ENCODE measurements at regions not wholly inside any gene's neighbourhood (a gene's known extent, or its start where the extent isn't known, plus 50 kb on each side); places are given as distances from the start of the nearest gene placed in this dataset.

GRCh38 chr2:82814146-82814545, 1644.9 kb downstream of the SUCLG1 start:
- Histone ChIP-seq H3K9me3 (ENCODE audit: control insufficient read depth, insufficient read depth, low read depth, low read length) (no peaks in the 10 kb centered on the region), H3K27ac (ENCODE audit: extremely low read depth, low read depth, low read length) (no peak overlapping the region), H3K4me1 (ENCODE audit: control insufficient read depth, insufficient read depth, low read length) (no peaks in the 10 kb centered on the region), H3K36me3 (ENCODE audit: control insufficient read depth in 2 of 2, insufficient read depth in 1 of 2, low read length in 2 of 2) (no peaks in the 10 kb centered on the region), H3K4me3 (ENCODE audit: low read depth, low read length) (no peak overlapping the region)
- POLR2A ChIA-PET, result no interaction called here
- CTCF ChIA-PET, result no interaction called here
- TF ChIP-seq ZBTB1 (tag by site-specific recombination; IDR thresholded peaks at IDR 0.05) (no peak), ZNF23 (tag by site-specific recombination; IDR thresholded peaks at IDR 0.05; ENCODE audit: borderline replicate concordance) (no peak)

GRCh38 chr2:82811946-82812345, 1647.1 kb downstream of the SUCLG1 start:
- Histone ChIP-seq H3K4me1 (ENCODE audit: control insufficient read depth, insufficient read depth, low read length) (no peaks in the 10 kb centered on the region), H3K36me3 (ENCODE audit: control insufficient read depth in 2 of 2, insufficient read depth in 1 of 2, low read length in 2 of 2) (no peaks in the 10 kb centered on the region), H3K4me3 (ENCODE audit: low read depth, low read length) (no peak overlapping the region), H3K27ac (ENCODE audit: extremely low read depth, low read depth, low read length) (no peak overlapping the region), H3K9me3 (ENCODE audit: control insufficient read depth, insufficient read depth, low read depth, low read length) (no peaks in the 10 kb centered on the region)
- no peak for TF ChIP-seq MEIS1 (CRISPR knock-in tag; IDR thresholded peaks at IDR 0.05; ENCODE audit: borderline replicate concordance)
- TF ChIP-seq ZNF704 (tag by site-specific recombination; IDR thresholded peaks at IDR 0.05), result no peak
- TF ChIP-seq PRDM2 (tag by site-specific recombination; IDR thresholded peaks at IDR 0.05; ENCODE audit: borderline replicate concordance), result no peak
- no peak for TF ChIP-seq ZNF302 (tag by site-specific recombination; IDR thresholded peaks at IDR 0.05; ENCODE audit: low read depth)
- TF ChIP-seq ZNF362 (tag by site-specific recombination; IDR thresholded peaks at IDR 0.05), result no peak
- no peak for TF ChIP-seq HOXD13 (CRISPR knock-in tag; IDR thresholded peaks at IDR 0.05; ENCODE audit: borderline replicate concordance)
- no peak for TF ChIP-seq ZNF677 (tag by site-specific recombination; IDR thresholded peaks at IDR 0.05)
- TF ChIP-seq ZXDB (tag by site-specific recombination; IDR thresholded peaks at IDR 0.05), result no peak
- no peak for TF ChIP-seq ATF2 (tag by site-specific recombination; IDR thresholded peaks at IDR 0.05; ENCODE audit: low read depth)
- no peak for TF ChIP-seq SETDB1 (IDR thresholded peaks at IDR 0.05; ENCODE audit: insufficient read length, low read length)
- TF ChIP-seq ZNF600 (tag by site-specific recombination; IDR thresholded peaks at IDR 0.05), result no peak
- no peak for TF ChIP-seq ZNF626 (tag by site-specific recombination; IDR thresholded peaks at IDR 0.05)
- no peak for TF ChIP-seq KLF1 (tag by site-specific recombination; IDR thresholded peaks at IDR 0.05)
- TF ChIP-seq ZFP3 (tag by site-specific recombination; IDR thresholded peaks at IDR 0.05; ENCODE audit: low read depth), result no peak
- no peak for TF ChIP-seq ZIC2 (tag by site-specific recombination; IDR thresholded peaks at IDR 0.05)
- no peak for TF ChIP-seq ZBTB48 (tag by site-specific recombination; IDR thresholded peaks at IDR 0.05)
- POLR2A ChIA-PET, result no interaction called here
- CTCF ChIA-PET, result no interaction called here

Measured in HEK293 (cell line).